ENCODE measurements at regions not wholly inside any gene's neighbourhood (a gene's known extent, or its start where the extent isn't known, plus 50 kb on each side); places are given as distances from the start of the nearest gene placed in this dataset.

- TF ChIP-seq, protein P1, sequence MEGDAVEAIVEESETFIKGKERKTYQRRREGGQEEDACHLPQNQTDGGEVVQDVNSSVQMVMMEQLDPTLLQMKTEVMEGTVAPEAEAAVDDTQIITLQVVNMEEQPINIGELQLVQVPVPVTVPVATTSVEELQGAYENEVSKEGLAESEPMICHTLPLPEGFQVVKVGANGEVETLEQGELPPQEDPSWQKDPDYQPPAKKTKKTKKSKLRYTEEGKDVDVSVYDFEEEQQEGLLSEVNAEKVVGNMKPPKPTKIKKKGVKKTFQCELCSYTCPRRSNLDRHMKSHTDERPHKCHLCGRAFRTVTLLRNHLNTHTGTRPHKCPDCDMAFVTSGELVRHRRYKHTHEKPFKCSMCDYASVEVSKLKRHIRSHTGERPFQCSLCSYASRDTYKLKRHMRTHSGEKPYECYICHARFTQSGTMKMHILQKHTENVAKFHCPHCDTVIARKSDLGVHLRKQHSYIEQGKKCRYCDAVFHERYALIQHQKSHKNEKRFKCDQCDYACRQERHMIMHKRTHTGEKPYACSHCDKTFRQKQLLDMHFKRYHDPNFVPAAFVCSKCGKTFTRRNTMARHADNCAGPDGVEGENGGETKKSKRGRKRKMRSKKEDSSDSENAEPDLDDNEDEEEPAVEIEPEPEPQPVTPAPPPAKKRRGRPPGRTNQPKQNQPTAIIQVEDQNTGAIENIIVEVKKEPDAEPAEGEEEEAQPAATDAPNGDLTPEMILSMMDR (IDR thresholded peaks at IDR 0.05; ENCODE audit: unreplicated experiment) = no peak
- H3K4me1 Mint-ChIP-seq (ENCODE audit: low read depth) = no peaks in the 10 kb centered on the region
- H3K27me3 Mint-ChIP-seq = no peaks in the 10 kb centered on the region
- no peak for DNase-seq (ENCODE audit: low spot score, unreplicated experiment)
- H3K36me3 Mint-ChIP-seq (ENCODE audit: insufficient read depth) = no peaks in the 10 kb centered on the region
- H3K9me3 Mint-ChIP-seq (ENCODE audit: low read depth) = peaks cover 2% of the 10 kb centered on the region
- H3K4me3 Mint-ChIP-seq (ENCODE audit: low read depth) = no peak overlapping the region
- no peak overlapping the region for H3K27ac Mint-ChIP-seq
These were observed 116.5 kb upstream of the KCND2 start for GRCh38 chr7:120156476-120156875.

DNA sequence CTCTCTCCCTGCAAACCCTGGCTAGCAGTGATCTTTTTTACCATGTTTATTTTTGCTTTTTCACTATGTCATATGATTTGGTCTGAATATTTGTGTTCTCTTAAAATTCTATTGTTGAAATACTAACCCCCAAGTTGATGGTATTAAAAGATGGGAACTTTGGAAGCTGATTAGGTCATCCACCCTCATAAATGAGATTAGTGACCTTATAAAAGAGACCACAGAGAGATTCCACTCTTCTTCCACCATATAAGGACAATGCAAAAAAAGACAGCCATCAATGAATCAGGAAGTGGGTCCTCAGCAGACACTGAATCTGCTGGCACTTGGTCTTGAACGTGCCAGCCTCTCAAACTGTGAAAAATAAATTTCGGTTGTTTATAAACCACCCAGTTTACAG is 112.8 kb upstream of the KCND2 start:
- Mint-ChIP-seq H3K36me3 (ENCODE audit: insufficient read depth) (no peaks in the 10 kb centered on the region), H3K4me1 (ENCODE audit: low read depth) (no peaks in the 10 kb centered on the region), H3K9me3 (ENCODE audit: low read depth) (no peaks in the 10 kb centered on the region), H3K27me3 (no peaks in the 10 kb centered on the region), H3K27ac (no peak overlapping the region), H3K4me3 (ENCODE audit: low read depth) (no peak overlapping the region)
- TF ChIP-seq, protein P1 (IDR thresholded peaks at IDR 0.05; ENCODE audit: unreplicated experiment) = no peak
- no peak for DNase-seq (ENCODE audit: low spot score, unreplicated experiment)

DNA sequence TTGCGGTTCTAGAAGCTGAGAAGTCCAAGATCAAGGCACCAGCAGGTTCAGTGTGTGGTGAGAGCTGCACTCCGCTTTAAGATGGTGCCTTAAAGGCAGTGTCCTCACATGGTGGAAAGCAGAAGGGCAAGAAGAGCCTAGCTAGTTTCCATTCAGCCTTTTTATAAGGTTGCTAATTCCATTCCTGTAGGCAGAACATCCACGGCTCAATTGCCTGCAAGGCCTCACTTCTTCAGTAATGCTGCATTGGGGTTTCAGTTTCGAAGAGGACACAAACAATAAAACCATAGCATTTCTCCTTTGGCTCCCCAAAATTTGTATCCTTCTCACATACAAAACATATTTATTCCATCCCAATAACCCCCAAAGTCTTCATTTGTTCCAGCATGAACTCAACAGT is 109.5 kb upstream of the KCND2 start:
- H3K9me3 Mint-ChIP-seq (ENCODE audit: low read depth) = no peaks in the 10 kb centered on the region

DNA sequence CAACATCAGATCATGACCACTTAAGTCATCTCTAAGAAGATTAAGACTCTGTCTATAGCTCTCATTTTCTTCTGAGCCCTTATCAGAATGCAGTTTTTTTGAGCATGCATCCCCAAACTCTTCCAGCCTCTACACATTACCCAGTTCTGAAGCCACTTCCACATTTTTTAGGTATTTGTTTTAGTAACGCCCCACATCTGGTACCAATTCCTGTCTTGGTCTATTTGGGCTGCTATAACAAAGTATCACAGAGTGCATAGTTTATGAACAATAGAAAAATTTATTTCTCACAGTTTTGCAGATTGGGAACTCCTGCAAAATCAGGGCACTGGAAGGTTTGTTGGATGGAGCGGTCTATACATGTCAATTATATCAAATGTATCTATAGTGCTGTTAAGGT is 107.7 kb upstream of the KCND2 start:
- no peaks in the 10 kb centered on the region for H3K36me3 Mint-ChIP-seq (ENCODE audit: insufficient read depth)
- H3K4me1 Mint-ChIP-seq (ENCODE audit: low read depth) = no peaks in the 10 kb centered on the region
- H3K4me3 Mint-ChIP-seq (ENCODE audit: low read depth) = no peak overlapping the region
- no peaks in the 10 kb centered on the region for H3K9me3 Mint-ChIP-seq (ENCODE audit: low read depth)
- TF ChIP-seq, protein P1 (IDR thresholded peaks at IDR 0.05; ENCODE audit: unreplicated experiment) = no peak
- H3K27ac Mint-ChIP-seq = no peak overlapping the region
- H3K27me3 Mint-ChIP-seq = no peaks in the 10 kb centered on the region
- no peak for DNase-seq (ENCODE audit: low spot score, unreplicated experiment)

More for the DNA sequence above, 109.5 kb upstream of the KCND2 start:
- DNase-seq (ENCODE audit: low spot score, unreplicated experiment) = no peak
- Mint-ChIP-seq H3K36me3 (ENCODE audit: insufficient read depth) (no peaks in the 10 kb centered on the region), H3K27ac (no peak overlapping the region), H3K4me3 (ENCODE audit: low read depth) (no peak overlapping the region), H3K27me3 (no peaks in the 10 kb centered on the region), H3K4me1 (ENCODE audit: low read depth) (no peaks in the 10 kb centered on the region)
- TF ChIP-seq, protein P1 (IDR thresholded peaks at IDR 0.05; ENCODE audit: unreplicated experiment) = no peak

DNA sequence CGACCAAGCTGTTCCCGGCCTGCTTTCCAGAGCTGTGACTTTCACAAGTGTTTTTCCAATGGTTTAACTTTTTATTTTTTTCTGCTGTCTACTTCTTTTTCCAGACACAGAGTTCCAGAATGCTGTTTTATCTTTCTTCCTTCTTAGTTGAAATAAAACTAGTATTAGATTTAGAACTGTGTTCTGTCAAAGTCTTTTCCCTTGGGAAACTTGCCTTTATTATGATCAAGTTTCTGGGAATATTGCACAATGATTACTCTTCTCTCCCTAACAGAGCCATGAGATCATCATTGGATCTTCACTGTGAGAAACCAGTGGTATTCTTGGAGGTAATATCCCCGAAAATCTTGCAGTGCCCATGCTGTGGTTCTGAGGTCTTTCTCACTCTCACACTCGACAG is 104.9 kb upstream of the KCND2 start:
- H3K27ac Mint-ChIP-seq = no peak overlapping the region
- H3K36me3 Mint-ChIP-seq (ENCODE audit: insufficient read depth) = no peaks in the 10 kb centered on the region

More for the DNA sequence above, 104.9 kb upstream of the KCND2 start:
- Mint-ChIP-seq H3K9me3 (ENCODE audit: low read depth) (no peaks in the 10 kb centered on the region), H3K27me3 (no peaks in the 10 kb centered on the region), H3K4me1 (ENCODE audit: low read depth) (no peaks in the 10 kb centered on the region), H3K4me3 (ENCODE audit: low read depth) (no peak overlapping the region)
- TF ChIP-seq, protein P1 (IDR thresholded peaks at IDR 0.05; ENCODE audit: unreplicated experiment) = no peak
- DNase-seq (ENCODE audit: low spot score, unreplicated experiment) = no peak
